Lower leg skin (tissue), 3 donors: ENCODE measurements at regions not wholly inside any gene's neighbourhood (a gene's known extent, or its start where the extent isn't known, plus 50 kb on each side); places are given as distances from the start of the nearest gene placed in this dataset.
"Not testable (repeated sequence)": the region's sequence is repeated elsewhere in the genome, so short reads cannot be mapped to it uniquely, and the experiment has no call there.

Experiments
- POLR2A ChIP-seq, 2 donors: fragments of 450-650 bp; IDR thresholded peaks; one replicate each; pipeline ENCODE4 v1.6.1; 2016 to 2017; ENCODE audit warnings: antibody characterized with exemption in 2 of 2, mild to moderate bottlenecking in 1 of 2, moderate library complexity in 1 of 2
- TF ChIP-seq, protein P1 (sequence below), 3 donors: fragments of 450-650 bp; IDR thresholded peaks; one replicate each; pipeline ENCODE4 v1.5.1; 2016; ENCODE audit warnings: antibody characterized with exemption in 3 of 3, mild to moderate bottlenecking in 3 of 3, moderate library complexity in 2 of 3

DNA sequence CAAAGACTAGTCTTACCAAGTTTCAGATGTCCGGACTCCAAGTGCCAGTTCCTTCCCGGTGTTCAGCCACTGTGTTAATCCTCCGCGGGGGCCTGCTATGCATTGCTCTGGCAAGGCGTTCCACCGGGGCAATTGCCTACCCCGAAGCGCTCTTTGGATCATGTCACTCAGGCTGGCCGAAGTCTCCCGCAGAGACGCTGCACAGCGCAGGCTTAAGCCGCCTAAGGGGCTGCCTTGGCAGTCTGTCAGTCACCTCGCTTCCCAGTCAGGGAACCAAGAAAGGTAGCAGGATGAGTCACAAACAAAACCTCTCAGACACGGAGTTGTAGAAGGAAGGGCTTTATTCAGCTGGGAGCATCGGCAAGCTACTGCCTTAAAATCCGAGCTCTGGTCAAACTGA, 158.1 kb downstream of the PPIAL4G start:
- TF ChIP-seq, protein P1, sequence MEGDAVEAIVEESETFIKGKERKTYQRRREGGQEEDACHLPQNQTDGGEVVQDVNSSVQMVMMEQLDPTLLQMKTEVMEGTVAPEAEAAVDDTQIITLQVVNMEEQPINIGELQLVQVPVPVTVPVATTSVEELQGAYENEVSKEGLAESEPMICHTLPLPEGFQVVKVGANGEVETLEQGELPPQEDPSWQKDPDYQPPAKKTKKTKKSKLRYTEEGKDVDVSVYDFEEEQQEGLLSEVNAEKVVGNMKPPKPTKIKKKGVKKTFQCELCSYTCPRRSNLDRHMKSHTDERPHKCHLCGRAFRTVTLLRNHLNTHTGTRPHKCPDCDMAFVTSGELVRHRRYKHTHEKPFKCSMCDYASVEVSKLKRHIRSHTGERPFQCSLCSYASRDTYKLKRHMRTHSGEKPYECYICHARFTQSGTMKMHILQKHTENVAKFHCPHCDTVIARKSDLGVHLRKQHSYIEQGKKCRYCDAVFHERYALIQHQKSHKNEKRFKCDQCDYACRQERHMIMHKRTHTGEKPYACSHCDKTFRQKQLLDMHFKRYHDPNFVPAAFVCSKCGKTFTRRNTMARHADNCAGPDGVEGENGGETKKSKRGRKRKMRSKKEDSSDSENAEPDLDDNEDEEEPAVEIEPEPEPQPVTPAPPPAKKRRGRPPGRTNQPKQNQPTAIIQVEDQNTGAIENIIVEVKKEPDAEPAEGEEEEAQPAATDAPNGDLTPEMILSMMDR (IDR thresholded peaks at IDR 0.05), result not testable (repeated sequence)
- not testable (repeated sequence) for TF ChIP-seq POLR2A (IDR thresholded peaks at IDR 0.05)
